HuH-7.5 (cell line): ENCODE measurements at regions not wholly inside any gene's neighbourhood (a gene's known extent, or its start where the extent isn't known, plus 50 kb on each side); places are given as distances from the start of the nearest gene placed in this dataset.

Source experiments
- DNase-seq: peaks from one replicate; pipeline ENCODE4 v3.0.0; 2011; ENCODE audit warnings: low spot score

GRCh38 chr2:106629981-106630380, 142.8 kb downstream of the CD8B2 start:
- DNase-seq = no peak

- DNase-seq = no peak
These were observed 144.1 kb downstream of the CD8B2 start for GRCh38 chr2:106631281-106631680.

- no peak for DNase-seq
These were observed 150.9 kb downstream of the CD8B2 start for GRCh38 chr2:106638043-106638442.

- no peak for DNase-seq
These were observed 151.4 kb downstream of the CD8B2 start for GRCh38 chr2:106638580-106638979.

GRCh38 chr2:106642679-106643078, 155.5 kb downstream of the CD8B2 start:
- DNase-seq = no peak

- DNase-seq = no peak
These were observed 157.5 kb downstream of the CD8B2 start for GRCh38 chr2:106644623-106645022.

GRCh38 chr2:106646605-106647004, 159.4 kb downstream of the CD8B2 start:
- DNase-seq = no peak

GRCh38 chr2:106649306-106649705, 162.1 kb downstream of the CD8B2 start:
- DNase-seq = no peak

- no peak for DNase-seq
These were observed 166.3 kb downstream of the CD8B2 start for GRCh38 chr2:106653465-106653864.

GRCh38 chr2:106658616-106659015, 171.5 kb downstream of the CD8B2 start:
- DNase-seq = no peak

- DNase-seq = no peak
These were observed 177.5 kb downstream of the CD8B2 start for GRCh38 chr2:106664669-106665068.

GRCh38 chr2:106667478-106668070, 180.4 kb downstream of the CD8B2 start:
- DNase-seq = no peak

GRCh38 chr2:106685180-106685897, 198.2 kb downstream of the CD8B2 start:
- no peak for DNase-seq

GRCh38 chr2:106686814-106687213, 199.2 kb downstream of the ST6GAL2 start:
- no peak for DNase-seq

GRCh38 chr2:106694964-106695470, 190.9 kb downstream of the ST6GAL2 start:
- no peak for DNase-seq

- no peak for DNase-seq
These were observed 190.0 kb downstream of the ST6GAL2 start for GRCh38 chr2:106695919-106696318.

- no peak for DNase-seq
These were observed 185.4 kb downstream of the ST6GAL2 start for GRCh38 chr2:106700616-106701015.

- no peak for DNase-seq
These were observed 184.6 kb downstream of the ST6GAL2 start for GRCh38 chr2:106701203-106702022.

- DNase-seq = no peak
These were observed 182.8 kb downstream of the ST6GAL2 start for GRCh38 chr2:106703161-106703560.

GRCh38 chr2:106704798-106705197, 181.2 kb downstream of the ST6GAL2 start:
- no peak for DNase-seq

- no peak for DNase-seq
These were observed 180.1 kb downstream of the ST6GAL2 start for GRCh38 chr2:106705877-106706276.

- no peak for DNase-seq
These were observed 179.7 kb downstream of the ST6GAL2 start for GRCh38 chr2:106706283-106706682.

GRCh38 chr2:106708209-106708608, 177.8 kb downstream of the ST6GAL2 start:
- no peak for DNase-seq
